MCF 10A (cell line): ENCODE measurements at regions not wholly inside any gene's neighbourhood (a gene's known extent, or its start where the extent isn't known, plus 50 kb on each side); places are given as distances from the start of the nearest gene placed in this dataset.

Source experiments
- BruUV-seq: library from RNA; stranded (reverse); fragments of 400-500 nt; replicated peaks from 2 replicates; lab custom pipeline; 2021; lab: Mats Ljungman, UMichigan
- CTCF ChIA-PET: fragments of 300-600 bp; sonication (Branson Sonifier 250); formaldehyde crosslinking; extraction: SDS; loops from one replicate; lab custom pipeline; 2021; ENCODE audit warnings: antibody characterized with exemption, inconsistent platforms; lab: Yijun Ruan, JAX
- POLR2A ChIA-PET: fragments of 300-600, 350-650 bp; sonication (Branson Sonifier 250); formaldehyde crosslinking; extraction: SDS; loops from one replicate; lab custom pipeline; 2020; ENCODE audit warnings: antibody characterized with exemption, inconsistent platforms; lab: Yijun Ruan, JAX
- DNase-seq: peaks from one replicate; pipeline ENCODE4 v3.0.0-alpha.2; 2018; ENCODE audit not compliant: unreplicated experiment
- H3K27ac Mint-ChIP-seq: one replicate; pipeline ENCODE4 v1.8.0; 2022; ENCODE audit warnings: mild to moderate bottlenecking, low read depth, mixed read lengths; ENCODE audit not compliant: unreplicated experiment
- H3K27me3 Mint-ChIP-seq: one replicate; pipeline ENCODE4 v1.8.0; 2022; ENCODE audit warnings: mixed read lengths; ENCODE audit not compliant: insufficient read depth, unreplicated experiment
- H3K36me3 Mint-ChIP-seq: one replicate; pipeline ENCODE4 v1.8.0; 2022; ENCODE audit warnings: mild to moderate bottlenecking, moderate library complexity, mixed read lengths; ENCODE audit not compliant: insufficient read depth, unreplicated experiment
- H3K4me1 Mint-ChIP-seq: one replicate; pipeline ENCODE4 v1.8.0; 2022; ENCODE audit warnings: mixed read lengths; ENCODE audit not compliant: insufficient read depth, unreplicated experiment
- H3K4me3 Mint-ChIP-seq: one replicate; pipeline ENCODE4 v1.8.0; 2022; ENCODE audit warnings: mild to moderate bottlenecking, moderate library complexity, mixed read lengths; ENCODE audit not compliant: unreplicated experiment
- H3K9me3 Mint-ChIP-seq: one replicate; pipeline ENCODE4 v1.8.0; 2022; ENCODE audit warnings: mixed read lengths; ENCODE audit not compliant: unreplicated experiment
- intact Hi-C: fragments of 100-400 bp; cut with micrococcal nuclease; formaldehyde crosslinking; loops from 2 replicates; pipeline ENCODE4 v1.14.1; 2022
- TF ChIP-seq, protein P1 (sequence below): fragments of 200-600 bp; IDR thresholded peaks from one replicate; pipeline ENCODE4 v1.8.0; 2022; ENCODE audit warnings: antibody characterized with exemption, mild to moderate bottlenecking; ENCODE audit not compliant: unreplicated experiment

DNA sequence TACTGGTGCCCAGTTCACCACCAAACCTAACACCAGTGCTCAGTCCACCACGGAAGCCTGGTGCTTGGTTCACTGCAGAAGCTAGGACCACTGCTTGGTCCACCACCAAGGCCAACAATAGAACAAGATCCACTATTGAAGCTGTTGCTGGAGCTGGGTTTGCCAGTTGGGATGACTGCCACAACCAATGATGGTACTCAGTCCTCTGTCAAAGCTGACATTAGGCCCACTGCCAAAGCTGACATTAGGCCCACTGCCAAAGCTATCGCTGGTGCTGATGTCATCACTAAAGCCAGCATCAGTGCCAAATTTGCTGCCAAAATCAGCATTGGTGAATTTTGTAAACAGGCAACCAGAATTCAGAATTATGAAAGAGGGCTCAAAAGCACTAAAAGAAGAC, 1850.2 kb upstream of the RAG2 start:
- H3K4me1 Mint-ChIP-seq = peaks cover 6% of the 10 kb centered on the region

DNA sequence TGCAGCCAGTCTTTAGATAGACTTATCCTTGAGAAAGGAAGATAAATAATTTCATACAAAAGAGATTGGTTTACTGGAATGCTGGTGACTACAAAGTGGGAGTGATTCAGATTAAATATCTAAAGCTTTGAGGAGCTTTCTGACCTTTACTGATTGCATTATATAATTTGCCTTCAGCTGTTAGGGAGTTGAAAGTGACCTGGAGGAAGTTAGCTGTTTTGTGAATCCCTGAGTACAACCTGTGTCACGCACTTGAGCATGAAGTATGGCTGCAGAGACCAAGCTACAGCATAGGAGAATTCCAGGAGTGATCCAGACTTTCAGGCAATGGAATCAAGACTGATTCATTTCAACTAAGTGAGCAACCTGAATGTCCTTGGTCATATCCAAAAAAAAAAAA, 1848.3 kb upstream of the RAG2 start:
- TF ChIP-seq, protein P1, sequence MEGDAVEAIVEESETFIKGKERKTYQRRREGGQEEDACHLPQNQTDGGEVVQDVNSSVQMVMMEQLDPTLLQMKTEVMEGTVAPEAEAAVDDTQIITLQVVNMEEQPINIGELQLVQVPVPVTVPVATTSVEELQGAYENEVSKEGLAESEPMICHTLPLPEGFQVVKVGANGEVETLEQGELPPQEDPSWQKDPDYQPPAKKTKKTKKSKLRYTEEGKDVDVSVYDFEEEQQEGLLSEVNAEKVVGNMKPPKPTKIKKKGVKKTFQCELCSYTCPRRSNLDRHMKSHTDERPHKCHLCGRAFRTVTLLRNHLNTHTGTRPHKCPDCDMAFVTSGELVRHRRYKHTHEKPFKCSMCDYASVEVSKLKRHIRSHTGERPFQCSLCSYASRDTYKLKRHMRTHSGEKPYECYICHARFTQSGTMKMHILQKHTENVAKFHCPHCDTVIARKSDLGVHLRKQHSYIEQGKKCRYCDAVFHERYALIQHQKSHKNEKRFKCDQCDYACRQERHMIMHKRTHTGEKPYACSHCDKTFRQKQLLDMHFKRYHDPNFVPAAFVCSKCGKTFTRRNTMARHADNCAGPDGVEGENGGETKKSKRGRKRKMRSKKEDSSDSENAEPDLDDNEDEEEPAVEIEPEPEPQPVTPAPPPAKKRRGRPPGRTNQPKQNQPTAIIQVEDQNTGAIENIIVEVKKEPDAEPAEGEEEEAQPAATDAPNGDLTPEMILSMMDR = no peak
- intact Hi-C loops = no loop called here
- Mint-ChIP-seq H3K9me3 (no peaks in the 10 kb centered on the region), H3K27me3 (no peaks in the 10 kb centered on the region), H3K4me1 (peaks cover 6% of the 10 kb centered on the region), H3K36me3 (no peaks in the 10 kb centered on the region), H3K27ac (no peak overlapping the region), H3K4me3 (no peak overlapping the region)
- BruUV-seq = no TSS peak
- DNase-seq = no peak
- CTCF ChIA-PET = interaction anchor here (0.6 to 0.7 kb wide), 2 partner anchors 9 to 71 kb away, joined by 3 to 6 read pairs; no protein-coding TSS in a partner anchor
- POLR2A ChIA-PET = no interaction called here

More for the DNA sequence above, 1850.2 kb upstream of the RAG2 start:
- no TSS peak for BruUV-seq
- Mint-ChIP-seq H3K27ac (peak overlapping the region; percentile 64), H3K27me3 (no peaks in the 10 kb centered on the region), H3K9me3 (no peaks in the 10 kb centered on the region), H3K4me3 (no peak overlapping the region), H3K36me3 (no peaks in the 10 kb centered on the region)
- intact Hi-C loops = no loop called here
- ChIA-PET POLR2A (interaction anchor here (0.7 to 1.4 kb wide), 2 partner anchors 12 to 15 kb away, joined by 3 to 5 read pairs; no protein-coding TSS in a partner anchor), CTCF (no interaction called here)
- peak; percentile 91 for DNase-seq
- TF ChIP-seq, protein P1 = no peak

DNA sequence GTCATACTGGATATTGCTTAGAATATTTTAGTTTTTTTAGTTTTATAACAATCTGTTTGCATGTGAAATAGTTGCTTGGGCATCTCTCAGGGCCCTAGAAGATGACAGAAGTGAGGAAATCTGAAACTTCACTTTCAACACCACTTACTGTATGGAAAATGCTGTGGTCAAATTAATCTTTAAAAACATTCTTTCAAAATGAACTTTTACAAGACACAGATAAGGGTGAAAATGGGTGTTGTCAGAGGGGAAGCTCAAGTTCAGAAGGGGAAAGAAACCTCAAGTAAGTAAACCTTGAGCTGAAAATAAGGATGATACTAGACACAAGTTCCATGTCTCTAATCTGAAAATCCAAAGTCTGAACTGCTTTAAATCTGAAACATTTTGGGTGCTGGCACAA, 1840.1 kb upstream of the RAG2 start:
- TF ChIP-seq, protein P1 = no peak
- ChIA-PET POLR2A (no interaction called here), CTCF (interaction anchor here (0.5 to 0.6 kb wide), 2 partner anchors 781 to 1932 kb away, joined by 3 read pairs; no protein-coding TSS in a partner anchor)
- no peaks in the 10 kb centered on the region for H3K4me1 Mint-ChIP-seq
- no peak overlapping the region for H3K27ac Mint-ChIP-seq
- H3K36me3 Mint-ChIP-seq = no peaks in the 10 kb centered on the region
- intact Hi-C loops = no loop called here
- no peak for DNase-seq
- no peaks in the 10 kb centered on the region for H3K27me3 Mint-ChIP-seq
- BruUV-seq = no TSS peak
- H3K4me3 Mint-ChIP-seq = no peak overlapping the region
- no peaks in the 10 kb centered on the region for H3K9me3 Mint-ChIP-seq

DNA sequence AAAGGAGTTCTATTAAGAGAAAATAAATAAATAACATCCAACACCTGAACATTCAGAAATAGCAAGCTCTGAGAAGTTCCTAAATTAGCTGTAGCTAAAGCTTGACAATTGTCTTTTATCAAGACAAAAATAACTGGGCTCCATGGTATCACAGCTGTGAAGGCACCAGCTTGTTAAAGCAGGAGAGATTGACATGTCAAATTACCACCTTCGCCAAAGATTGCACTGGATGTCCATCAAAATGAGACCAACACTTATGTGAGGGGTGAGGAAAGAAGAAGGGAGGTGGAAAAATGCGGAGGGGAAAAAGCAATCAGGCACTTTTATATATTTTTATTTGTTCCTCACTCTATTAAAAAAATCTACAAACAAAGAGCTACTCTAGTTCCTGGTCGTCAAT, 1827.5 kb upstream of the RAG2 start:
- TF ChIP-seq, protein P1 = no peak
- BruUV-seq = no TSS peak
- Mint-ChIP-seq H3K36me3 (no peaks in the 10 kb centered on the region), H3K9me3 (no peaks in the 10 kb centered on the region), H3K27me3 (no peaks in the 10 kb centered on the region), H3K4me3 (no peak overlapping the region), H3K4me1 (no peaks in the 10 kb centered on the region), H3K27ac (no peak overlapping the region)
- DNase-seq = no peak
- CTCF ChIA-PET = interaction anchor here (0.9 to 1.0 kb wide), 2 partner anchors 444 to 960 kb away, joined by 3 to 4 read pairs; no protein-coding TSS in a partner anchor
- intact Hi-C loops = no loop called here
- POLR2A ChIA-PET = interaction anchor here (1.1 kb wide), 1 partner anchor 13 kb away, joined by 3 read pairs; no protein-coding TSS in a partner anchor
